ENCODE measurements at regions not wholly inside any gene's neighbourhood (a gene's known extent, or its start where the extent isn't known, plus 50 kb on each side); places are given as distances from the start of the nearest gene placed in this dataset.

GRCh38 chr5:116363780-116364179, 210.8 kb downstream of the SEMA6A start:
- TF ChIP-seq CTCF (IDR thresholded peaks at IDR 0.05) (no peak), POLR2AphosphoS5 (IDR thresholded peaks at IDR 0.05) (no peak)

Data from prostate gland (tissue), 2 donors.